ENCODE measurements at regions not wholly inside any gene's neighbourhood (a gene's known extent, or its start where the extent isn't known, plus 50 kb on each side); places are given as distances from the start of the nearest gene placed in this dataset.

- Mint-ChIP-seq H3K9me3 (peaks cover 0 to 6% of the 10 kb centered on the region in 2 donors), H3K27ac (no peak overlapping the region), H3K4me1 (ENCODE audit: low read depth in 2 of 2) (no peaks in the 10 kb centered on the region), H3K4me3 (no peak overlapping the region), H3K27me3 (no peaks in the 10 kb centered on the region), H3K36me3 (ENCODE audit: insufficient read depth) (no peaks in the 10 kb centered on the region)
- no peak for DNase-seq
- ATAC-seq (replicated peaks), result no peak
Measured at GRCh38 chr1:56397409-56397808, 182.0 kb downstream of the PLPP3 start.

GRCh38 chr1:56396581-56396980, 182.8 kb downstream of the PLPP3 start:
- no peaks in the 10 kb centered on the region for H3K36me3 Mint-ChIP-seq (ENCODE audit: insufficient read depth)
- DNase-seq (no peak), ATAC-seq (replicated peaks) (no peak)
- H3K4me3 Mint-ChIP-seq, result no peak overlapping the region
- no peak overlapping the region for H3K27ac Mint-ChIP-seq
- no peaks in the 10 kb centered on the region for H3K9me3 Mint-ChIP-seq
- no peaks in the 10 kb centered on the region for H3K4me1 Mint-ChIP-seq (ENCODE audit: low read depth in 2 of 2)
- no peaks in the 10 kb centered on the region for H3K27me3 Mint-ChIP-seq

- ATAC-seq (replicated peaks), result no peak
- H3K27ac Mint-ChIP-seq, result no peak overlapping the region
- no peaks in the 10 kb centered on the region for H3K36me3 Mint-ChIP-seq (ENCODE audit: insufficient read depth)
- H3K4me1 Mint-ChIP-seq (ENCODE audit: low read depth in 2 of 2), result no peaks in the 10 kb centered on the region
- H3K4me3 Mint-ChIP-seq, result no peak overlapping the region
- H3K9me3 Mint-ChIP-seq, result no peaks in the 10 kb centered on the region
- DNase-seq, result no peak
- no peaks in the 10 kb centered on the region for H3K27me3 Mint-ChIP-seq
Measured at GRCh38 chr1:56395776-56396175, 183.6 kb downstream of the PLPP3 start.

GRCh38 chr1:56394298-56394697, 185.1 kb downstream of the PLPP3 start:
- ATAC-seq (replicated peaks) (no peak), DNase-seq (no peak)
- Mint-ChIP-seq H3K9me3 (no peaks in the 10 kb centered on the region), H3K4me3 (no peak overlapping the region), H3K4me1 (ENCODE audit: low read depth in 2 of 2) (no peaks in the 10 kb centered on the region), H3K36me3 (ENCODE audit: insufficient read depth) (no peaks in the 10 kb centered on the region), H3K27me3 (no peaks in the 10 kb centered on the region), H3K27ac (no peak overlapping the region)

- Mint-ChIP-seq H3K9me3 (peaks cover 0 to 1% of the 10 kb centered on the region in 2 donors), H3K4me1 (ENCODE audit: low read depth in 2 of 2) (no peaks in the 10 kb centered on the region), H3K4me3 (no peak overlapping the region), H3K27ac (no peak overlapping the region), H3K36me3 (ENCODE audit: insufficient read depth) (no peaks in the 10 kb centered on the region), H3K27me3 (no peaks in the 10 kb centered on the region)
- DNase-seq, result no peak
- ATAC-seq (replicated peaks), result no peak
Measured at GRCh38 chr1:56390934-56391731, 188.2 kb downstream of the PLPP3 start.

GRCh38 chr1:56390232-56390867, 189.0 kb downstream of the PLPP3 start:
- Mint-ChIP-seq H3K4me1 (ENCODE audit: low read depth in 2 of 2) (no peaks in the 10 kb centered on the region), H3K9me3 (peaks cover 0 to 1% of the 10 kb centered on the region in 2 donors), H3K36me3 (ENCODE audit: insufficient read depth) (no peaks in the 10 kb centered on the region), H3K4me3 (no peak overlapping the region), H3K27me3 (no peaks in the 10 kb centered on the region), H3K27ac (no peak overlapping the region)
- DNase-seq (no peak), ATAC-seq (replicated peaks) (no peak)

- H3K9me3 Mint-ChIP-seq, result peaks cover 0 to 1% of the 10 kb centered on the region in 2 donors
- ATAC-seq (replicated peaks), result no peak
- H3K4me3 Mint-ChIP-seq, result no peak overlapping the region
Measured at GRCh38 chr1:56389813-56390212, 189.6 kb downstream of the PLPP3 start.

GRCh38 chr1:56387071-56387740, 192.2 kb downstream of the PLPP3 start:
- Mint-ChIP-seq H3K4me3 (no peak overlapping the region), H3K36me3 (ENCODE audit: insufficient read depth) (no peaks in the 10 kb centered on the region), H3K27me3 (no peaks in the 10 kb centered on the region), H3K27ac (no peak overlapping the region), H3K9me3 (peaks cover 0 to 1% of the 10 kb centered on the region in 2 donors), H3K4me1 (ENCODE audit: low read depth in 2 of 2) (no peaks in the 10 kb centered on the region)
- DNase-seq, result no peak
- no peak for ATAC-seq (replicated peaks)

More at GRCh38 chr1:56389813-56390212, 189.6 kb downstream of the PLPP3 start:
- H3K27ac Mint-ChIP-seq, result no peak overlapping the region
- H3K36me3 Mint-ChIP-seq (ENCODE audit: insufficient read depth), result no peaks in the 10 kb centered on the region
- no peak for DNase-seq
- no peaks in the 10 kb centered on the region for H3K4me1 Mint-ChIP-seq (ENCODE audit: low read depth in 2 of 2)
- H3K27me3 Mint-ChIP-seq, result no peaks in the 10 kb centered on the region

GRCh38 chr1:56385314-56385713, 194.0 kb downstream of the PLPP3 start:
- H3K4me1 Mint-ChIP-seq (ENCODE audit: low read depth in 2 of 2), result no peaks in the 10 kb centered on the region
- H3K27ac Mint-ChIP-seq, result no peak overlapping the region
- H3K4me3 Mint-ChIP-seq, result no peak overlapping the region
- peaks cover 0 to 1% of the 10 kb centered on the region in 2 donors for H3K9me3 Mint-ChIP-seq
- H3K36me3 Mint-ChIP-seq (ENCODE audit: insufficient read depth), result no peaks in the 10 kb centered on the region
- no peaks in the 10 kb centered on the region for H3K27me3 Mint-ChIP-seq
- DNase-seq (no peak), ATAC-seq (replicated peaks) (no peak)

GRCh38 chr1:56382929-56383328, 196.4 kb downstream of the PLPP3 start:
- Mint-ChIP-seq H3K4me3 (no peak overlapping the region), H3K4me1 (ENCODE audit: low read depth in 2 of 2) (no peaks in the 10 kb centered on the region), H3K9me3 (peaks cover 0 to 1% of the 10 kb centered on the region in 2 donors), H3K36me3 (ENCODE audit: insufficient read depth) (no peaks in the 10 kb centered on the region), H3K27ac (no peak overlapping the region), H3K27me3 (no peaks in the 10 kb centered on the region)
- no peak for DNase-seq
- ATAC-seq (replicated peaks), result no peak

- Mint-ChIP-seq H3K27ac (no peak overlapping the region), H3K4me1 (ENCODE audit: low read depth in 2 of 2) (peaks cover 0 to 3% of the 10 kb centered on the region in 2 donors), H3K4me3 (no peak overlapping the region), H3K9me3 (no peaks in the 10 kb centered on the region), H3K36me3 (ENCODE audit: insufficient read depth) (no peaks in the 10 kb centered on the region), H3K27me3 (no peaks in the 10 kb centered on the region)
- DNase-seq (no peak), ATAC-seq (replicated peaks) (no peak)
Measured at GRCh38 chr1:56380531-56380930, 198.8 kb downstream of the PLPP3 start.

- Mint-ChIP-seq H3K27ac (no peak overlapping the region), H3K36me3 (ENCODE audit: insufficient read depth) (no peaks in the 10 kb centered on the region), H3K4me3 (no peak overlapping the region), H3K4me1 (ENCODE audit: low read depth in 2 of 2) (peaks cover 0 to 3% of the 10 kb centered on the region in 2 donors), H3K27me3 (no peaks in the 10 kb centered on the region), H3K9me3 (no peaks in the 10 kb centered on the region)
- ATAC-seq (replicated peaks), result no peak
- DNase-seq, result no peak
Measured at GRCh38 chr1:56378341-56379070, 200.9 kb downstream of the PLPP3 start.

- no peaks in the 10 kb centered on the region for H3K27me3 Mint-ChIP-seq
- H3K4me1 Mint-ChIP-seq (ENCODE audit: low read depth in 2 of 2), result peaks cover 0 to 3% of the 10 kb centered on the region in 2 donors
- H3K4me3 Mint-ChIP-seq, result no peak overlapping the region
- no peaks in the 10 kb centered on the region for H3K9me3 Mint-ChIP-seq
- no peaks in the 10 kb centered on the region for H3K36me3 Mint-ChIP-seq (ENCODE audit: insufficient read depth)
- ATAC-seq (replicated peaks), result no peak
- H3K27ac Mint-ChIP-seq, result no peak overlapping the region
- no peak for DNase-seq
Measured at GRCh38 chr1:56377431-56377830, 201.9 kb downstream of the PLPP3 start.

Data from effector memory CD8-positive, alpha-beta T cell (primary cell).